IMR-90 (cell line): ENCODE measurements at regions not wholly inside any gene's neighbourhood (a gene's known extent, or its start where the extent isn't known, plus 50 kb on each side); places are given as distances from the start of the nearest gene placed in this dataset.

Experiments used
- ATAC-seq: fragments of 200-7000 bp; cut with Tn5 transposase; 2 replicates; pipeline ENCODE4 v1.9.1; 2020; ENCODE audit warnings: low read depth, mild to moderate bottlenecking, moderate library complexity
- BruUV-seq: library from RNA; stranded (reverse); fragments of 400-500 nt; replicated peaks from 2 replicates; lab custom pipeline; 2021; lab: Mats Ljungman, UMichigan
- CTCF ChIA-PET: fragments of 300-600 bp; formaldehyde crosslinking; extraction: SDS; loops from one replicate; lab custom pipeline; 2021; ENCODE audit warnings: antibody characterized with exemption; lab: Yijun Ruan, JAX
- POLR2A ChIA-PET: fragments of 300-600 bp; sonication (Branson Sonifier 250); formaldehyde crosslinking; loops from one replicate; lab custom pipeline; 2022; ENCODE audit warnings: antibody characterized with exemption; ENCODE audit not compliant: unreplicated experiment; lab: Charles Lee
- DNase-seq: peaks from one replicate; pipeline ENCODE4 v3.0.0; 2013
- H2AFZ ChIP-seq: replicated peaks from 2 replicates; pipeline ENCODE3; 2013; ENCODE audit warnings: low read length, mild to moderate bottlenecking; ENCODE audit not compliant: poor library complexity
- H2AK5ac ChIP-seq: 2 replicates; pipeline ENCODE4 v1.6.1; 2013; ENCODE audit warnings: low read depth, low read length, inconsistent platforms
- H2AK9ac ChIP-seq: replicated peaks from 2 replicates; pipeline ENCODE3; 2013; ENCODE audit warnings: mild to moderate bottlenecking, low read depth, low read length, moderate library complexity; ENCODE audit not compliant: poor library complexity
- H2BK120ac ChIP-seq: 2 replicates; pipeline ENCODE4 v1.6.1; 2013; ENCODE audit warnings: low read depth, low read length, inconsistent platforms
- H2BK15ac ChIP-seq: 3 replicates; pipeline ENCODE4 v1.6.1; 2013; ENCODE audit warnings: low read depth, low read length, inconsistent platforms
- H2BK20ac ChIP-seq: 2 replicates; pipeline ENCODE4 v1.6.1; 2013; ENCODE audit warnings: low read depth, mild to moderate bottlenecking, inconsistent platforms, low read length, moderate library complexity
- H2BK5ac ChIP-seq: 2 replicates; pipeline ENCODE4 v1.6.1; 2013; ENCODE audit warnings: mild to moderate bottlenecking, low read depth, low read length, inconsistent platforms; ENCODE audit not compliant: poor library complexity, severe bottlenecking
- H3K14ac ChIP-seq: replicated peaks from 2 replicates; pipeline ENCODE4 v1.6.1; 2013; ENCODE audit warnings: low read depth, low read length, inconsistent platforms
- H3K18ac ChIP-seq: 2 replicates; pipeline ENCODE4 v1.6.1; 2013; ENCODE audit warnings: low read depth, low read length, control low read depth
- H3K23ac ChIP-seq: 2 replicates; pipeline ENCODE4 v1.6.1; 2013; ENCODE audit warnings: low read depth, low read length, inconsistent platforms
- H3K27ac ChIP-seq: 2 replicates; pipeline ENCODE4 v1.5.1; 2013; ENCODE audit warnings: mild to moderate bottlenecking, control low read depth, low read length; ENCODE audit not compliant: insufficient read depth
- H3K27me3 ChIP-seq: 2 replicates; pipeline ENCODE4 v1.6.1; 2013; ENCODE audit warnings: low read length; ENCODE audit not compliant: control insufficient read depth, insufficient read depth
- H3K36me3 ChIP-seq: 2 replicates; pipeline ENCODE4 v1.6.1; 2013; ENCODE audit warnings: low read length, mixed read lengths; ENCODE audit not compliant: control insufficient read depth, insufficient read depth
- H3K4ac ChIP-seq: 2 replicates; pipeline ENCODE4 v1.6.1; 2013; ENCODE audit warnings: low read depth, low read length, inconsistent platforms
- H3K4me1 ChIP-seq: 2 replicates; pipeline ENCODE4 v1.6.1; 2013; ENCODE audit warnings: low read length, mixed read lengths; ENCODE audit not compliant: control insufficient read depth, insufficient read depth
- H3K4me2 ChIP-seq: 2 replicates; pipeline ENCODE4 v1.6.1; 2013; ENCODE audit warnings: low read depth, mild to moderate bottlenecking, control low read depth, low read length, moderate library complexity
- H3K4me3 ChIP-seq: 2 replicates; pipeline ENCODE4 v1.5.1; 2013; ENCODE audit warnings: low read depth, mild to moderate bottlenecking, control low read depth, low read length, moderate library complexity; ENCODE audit not compliant: insufficient read depth
- H3K56ac ChIP-seq: 2 replicates; pipeline ENCODE4 v1.6.1; 2013; ENCODE audit warnings: low read length, inconsistent platforms; ENCODE audit not compliant: insufficient read depth; ENCODE audit errors: extremely low read depth
- H3K79me1 ChIP-seq, 2 experiments: 2 replicates each; pipeline ENCODE4 v1.6.1; 2013; ENCODE audit warnings: low read length in 2 of 2, inconsistent platforms in 1 of 2, low read depth in 1 of 2
- H3K9ac ChIP-seq: 2 replicates; pipeline ENCODE4 v1.6.1; 2013; ENCODE audit warnings: low read depth, low read length, control low read depth
- H3K9me1 ChIP-seq: 2 replicates; pipeline ENCODE4 v1.6.1; 2013; ENCODE audit warnings: low read length, inconsistent platforms; ENCODE audit not compliant: insufficient read depth
- H3K9me3 ChIP-seq: 2 replicates; pipeline ENCODE4 v1.6.1; 2013; ENCODE audit warnings: low read length; ENCODE audit not compliant: control insufficient read depth, insufficient read depth
- H4K20me1 ChIP-seq: 2 replicates; pipeline ENCODE4 v1.6.1; 2013; ENCODE audit warnings: low read length, inconsistent platforms; ENCODE audit not compliant: insufficient read depth
- H4K5ac ChIP-seq: 2 replicates; pipeline ENCODE4 v1.6.1; 2013; ENCODE audit warnings: mild to moderate bottlenecking, low read depth, low read length, control low read depth
- H4K8ac ChIP-seq, 2 experiments: 2 replicates each; pipeline ENCODE4 v1.6.1; 2013; ENCODE audit warnings: low read depth in 2 of 2, low read length in 2 of 2, control low read depth in 1 of 2, inconsistent platforms in 1 of 2
- H4K91ac ChIP-seq: 2 replicates; pipeline ENCODE4 v1.6.1; 2013; ENCODE audit warnings: low read depth, low read length, inconsistent platforms; ENCODE audit not compliant: insufficient read depth
- BHLHE40 ChIP-seq: fragments of 150-350 bp; IDR thresholded peaks from 2 replicates; pipeline ENCODE4 v1.6.1; 2016; ENCODE audit warnings: mild to moderate bottlenecking, low read depth, low read length
- CEBPB ChIP-seq: IDR thresholded peaks from 2 replicates; pipeline ENCODE4 v1.6.1; 2012; ENCODE audit warnings: low read depth, low read length, improper control_type of control experiment
- CHD1 ChIP-seq: IDR thresholded peaks from 2 replicates; pipeline ENCODE4 v1.6.1; 2012; ENCODE audit warnings: low read depth, low read length, improper control_type of control experiment
- CTCF ChIP-seq: conservative IDR thresholded peaks from 2 replicates; pipeline ENCODE4 v1.5.1; 2012; ENCODE audit warnings: mild to moderate bottlenecking, low read depth, low read length, improper control_type of control experiment
- ELK1 ChIP-seq: fragments of 150-350 bp; IDR thresholded peaks from 2 replicates; pipeline ENCODE4 v1.6.1; 2016; ENCODE audit warnings: low read depth, mild to moderate bottlenecking, low read length, moderate library complexity, borderline replicate concordance
- FOS ChIP-seq: fragments of 150-350 bp; IDR thresholded peaks from 2 replicates; pipeline ENCODE4 v1.6.1; 2016; ENCODE audit warnings: low read depth, low read length
- MAFK ChIP-seq: IDR thresholded peaks from 2 replicates; pipeline ENCODE4 v1.6.1; 2012; ENCODE audit warnings: low read depth, low read length, improper control_type of control experiment
- MAZ ChIP-seq: IDR thresholded peaks from 2 replicates; pipeline ENCODE4 v1.6.1; 2012; ENCODE audit warnings: low read depth, mild to moderate bottlenecking, low read length, improper control_type of control experiment, moderate library complexity, borderline replicate concordance
- MXI1 ChIP-seq: IDR thresholded peaks from 2 replicates; pipeline ENCODE4 v1.6.1; 2012; ENCODE audit warnings: low read depth, mild to moderate bottlenecking, low read length, moderate library complexity, borderline replicate concordance
- NFE2L2 ChIP-seq: fragments of 150-350 bp; IDR thresholded peaks from 2 replicates; pipeline ENCODE4 v1.6.1; 2016; ENCODE audit warnings: low read depth, mild to moderate bottlenecking, low read length
- POLR2A ChIP-seq: IDR thresholded peaks from 2 replicates; pipeline ENCODE4 v1.6.1; 2012; ENCODE audit warnings: mild to moderate bottlenecking, low read depth, low read length
- RAD21 ChIP-seq: IDR thresholded peaks from 2 replicates; pipeline ENCODE4 v1.6.1; 2012; ENCODE audit warnings: low read length, improper control_type of control experiment
- RCOR1 ChIP-seq: IDR thresholded peaks from 2 replicates; pipeline ENCODE4 v1.6.1; 2012; ENCODE audit warnings: mild to moderate bottlenecking, low read length, improper control_type of control experiment; ENCODE audit not compliant: insufficient replicate concordance
- RFX5 ChIP-seq: IDR thresholded peaks from 2 replicates; pipeline ENCODE4 v1.8.0; 2012; ENCODE audit warnings: low read depth, mild to moderate bottlenecking, low read length, moderate library complexity
- SMC3 ChIP-seq: fragments of 150-350 bp; IDR thresholded peaks from 2 replicates; pipeline ENCODE4 v1.6.1; 2016; ENCODE audit warnings: low read depth, mild to moderate bottlenecking, antibody characterized with exemption, low read length, moderate library complexity
- USF2 ChIP-seq: fragments of 150-350 bp; IDR thresholded peaks from 2 replicates; pipeline ENCODE4 v1.6.1; 2017; ENCODE audit warnings: mild to moderate bottlenecking, antibody characterized with exemption, low read length, low read depth
- WGBS, 2 experiments: methylation state at CpG; one replicate each; pipeline versions ENCODE4 v1.1.5 to v1.1.7; 2013; ENCODE audit warnings: missing lambda C conversion rate in 2 of 2; ENCODE audit not compliant: insufficient read length in 1 of 2; ENCODE audit errors: extremely low coverage in 2 of 2; 5-methylcytosine and 5-hydroxymethylcytosine counted together
- dilution Hi-C: fragments of 300-500 bp; cut with HindIII; formaldehyde crosslinking; loops from one replicate; pipeline ENCODE4 v1.14.3; 2018; ENCODE audit warnings: low sequenced_read_pairs; ENCODE audit not compliant: unreplicated experiment
- in situ Hi-C: fragments of 300-500 bp; cut with MboI; formaldehyde crosslinking; loops from 3 replicates; pipeline ENCODE4 v1.14.3; 2019; ENCODE audit warnings: low sequenced_read_pairs, inconsistent platforms, mixed read lengths
- intact Hi-C: fragments of 100-400 bp; cut with micrococcal nuclease; formaldehyde crosslinking; loops from 2 replicates; pipeline ENCODE4 v1.10.0; 2022

- no peak overlapping the region for H2AK5ac ChIP-seq
- H4K8ac ChIP-seq = no peak overlapping the region
- no peak overlapping the region for H2BK5ac ChIP-seq
- no peaks in the 10 kb centered on the region for H3K79me1 ChIP-seq
- H3K14ac ChIP-seq = no peak overlapping the region
- no peaks in the 10 kb centered on the region for H3K9me3 ChIP-seq
- DNase-seq = no peak
- no peak overlapping the region for H2BK120ac ChIP-seq
- CTCF ChIA-PET = no interaction called here
- no peak overlapping the region for H2BK20ac ChIP-seq
- H3K4me1 ChIP-seq = no peaks in the 10 kb centered on the region
- dilution Hi-C loops = no loop called here
- intact Hi-C loops = no loop called here
- no peak overlapping the region for H3K23ac ChIP-seq
- H3K4me2 ChIP-seq = no peak overlapping the region
- TF ChIP-seq ELK1 (no peak), MAFK (no peak), RAD21 (no peak), CTCF (no peak), MXI1 (no peak), USF2 (no peak), FOS (no peak), RCOR1 (no peak), NFE2L2 (no peak), CEBPB (no peak), SMC3 (no peak), RFX5 (no peak), MAZ (no peak), POLR2A (no peak), CHD1 (no peak), BHLHE40 (no peak)
- H3K36me3 ChIP-seq = no peaks in the 10 kb centered on the region
- no peak overlapping the region for H3K4ac ChIP-seq
- POLR2A ChIA-PET = no interaction called here
- H3K18ac ChIP-seq = no peak overlapping the region
- no peak for ATAC-seq
- in situ Hi-C loops = no loop called here
- BruUV-seq = no TSS peak
- no peak overlapping the region for H2BK15ac ChIP-seq
- H4K91ac ChIP-seq = no peak overlapping the region
- H4K5ac ChIP-seq = no peak overlapping the region
- no peak overlapping the region for H3K9ac ChIP-seq
- no peak overlapping the region for H2AFZ ChIP-seq
- H3K9me1 ChIP-seq = no peaks in the 10 kb centered on the region
- no peak overlapping the region for H2AK9ac ChIP-seq
- no CpG with 5 or more reads among the region's 6 CpGs for whole genome bisulfite sequencing, 2 experiments
- H4K20me1 ChIP-seq = no peaks in the 10 kb centered on the region
- H3K4me3 ChIP-seq = no peak overlapping the region
- H3K56ac ChIP-seq = no peak overlapping the region
- no peaks in the 10 kb centered on the region for H3K27me3 ChIP-seq
- no peak overlapping the region for H3K27ac ChIP-seq
Observed at GRCh38 chr2:75810611-75811330, 100.1 kb upstream of the GCFC2 start.
